Sigmoid colon (tissue), 4 donors: ENCODE measurements at regions not wholly inside any gene's neighbourhood (a gene's known extent, or its start where the extent isn't known, plus 50 kb on each side); places are given as distances from the start of the nearest gene placed in this dataset.

Source experiments
- CTCF ChIP-seq, 4 experiments: fragments of 450-650 bp in 3 of 4; fragments of 200-600 bp in 1 of 4; IDR thresholded peaks; one replicate each; pipeline ENCODE4 v1.5.1; 2016 to 2019; ENCODE audit warnings: antibody characterized with exemption in 4 of 4, mild to moderate bottlenecking in 3 of 4, moderate library complexity in 2 of 4
- POLR2AphosphoS5 ChIP-seq, 4 donors: sonication (generic); formaldehyde crosslinking; IDR thresholded peaks; one replicate each; pipeline ENCODE4 v1.6.1; 2017; ENCODE audit warnings: antibody characterized with exemption in 4 of 4

GRCh38 chr12:24491968-24492367 is 456.9 kb downstream of the BCAT1 start:
- TF ChIP-seq POLR2AphosphoS5 (IDR thresholded peaks at IDR 0.05) (no peak), CTCF (IDR thresholded peaks at IDR 0.05) (no peak)
